Neural cell (in vitro differentiated cells): ENCODE measurements at regions not wholly inside any gene's neighbourhood (a gene's known extent, or its start where the extent isn't known, plus 50 kb on each side); places are given as distances from the start of the nearest gene placed in this dataset.
"Not testable (repeated sequence)": the region's sequence is repeated elsewhere in the genome, so short reads cannot be mapped to it uniquely, and the experiment has no call there.

Experiments used
- H2AFZ ChIP-seq: fragments of 200-600, 300-800 bp; sonication (generic), shearing (Covaris generic); 2 replicates; pipeline ENCODE4 v1.6.0; 2014; ENCODE audit warnings: low read depth, mild to moderate bottlenecking, antibody characterized with exemption, low read length, moderate library complexity
- H3F3A ChIP-seq: fragments of 200-600 bp; shearing (Covaris generic); 2 replicates; pipeline ENCODE4 v1.6.1; 2016; ENCODE audit warnings: mild to moderate bottlenecking, moderate library complexity, mixed read lengths, antibody characterized with exemption, low read length; ENCODE audit not compliant: insufficient read depth, poor library complexity, severe bottlenecking
- H3K27ac ChIP-seq: fragments of 200-600, 300-800 bp; sonication (generic), shearing (Covaris generic); 2 replicates; pipeline ENCODE4 v1.5.1; 2014; ENCODE audit warnings: mild to moderate bottlenecking, low read length, moderate library complexity
- H3K27me3 ChIP-seq: fragments of 300-800, 200-600 bp; sonication (generic), shearing (Covaris generic); 2 replicates; pipeline ENCODE4 v1.6.0; 2014; ENCODE audit warnings: mild to moderate bottlenecking, low read depth, low read length, moderate library complexity; ENCODE audit not compliant: insufficient read depth
- H3K36me3 ChIP-seq: fragments of 300-800, 200-600 bp; sonication (generic), shearing (Covaris generic); 2 replicates; pipeline ENCODE4 v1.5.1; 2014; ENCODE audit warnings: mild to moderate bottlenecking, antibody characterized with exemption, low read length, moderate library complexity; ENCODE audit not compliant: insufficient read depth
- H3K4me2 ChIP-seq: fragments of 300-800, 200-600 bp; sonication (generic), shearing (Covaris generic); 2 replicates; pipeline ENCODE4 v1.6.0; 2014; ENCODE audit warnings: mild to moderate bottlenecking, low read length
- H3K4me3 ChIP-seq: fragments of 300-800, 200-600 bp; sonication (generic), shearing (Covaris generic); 2 replicates; pipeline ENCODE4 v1.5.1; 2014; ENCODE audit warnings: mild to moderate bottlenecking, low read length, moderate library complexity
- H3K79me2 ChIP-seq: fragments of 200-600 bp; shearing (Covaris generic); replicated peaks from 2 replicates; pipeline ENCODE4 v1.6.0; 2014; ENCODE audit warnings: mild to moderate bottlenecking, low read length, moderate library complexity; ENCODE audit not compliant: insufficient read depth
- H3K9ac ChIP-seq: fragments of 300-800, 200-600 bp; sonication (generic), shearing (Covaris generic); 2 replicates; pipeline ENCODE4 v1.6.1; 2016; ENCODE audit warnings: mild to moderate bottlenecking, low read length, mixed read lengths
- H3K9me2 ChIP-seq: fragments of 200-600 bp; shearing (Covaris generic); 2 replicates; pipeline ENCODE4 v1.6.1; 2016; ENCODE audit warnings: mild to moderate bottlenecking, low read length, mixed read lengths; ENCODE audit not compliant: insufficient read depth
- H3K9me3 ChIP-seq: fragments of 200-600, 300-800 bp; sonication (generic), shearing (Covaris generic); 2 replicates; pipeline ENCODE4 v1.6.1; 2016; ENCODE audit warnings: mild to moderate bottlenecking, mixed run types, low read length, moderate library complexity, mixed read lengths
- H4K20me1 ChIP-seq: fragments of 200-600 bp; shearing (Covaris generic); 2 replicates; pipeline ENCODE4 v1.6.1; 2016; ENCODE audit warnings: mild to moderate bottlenecking, mixed run types; ENCODE audit not compliant: insufficient read depth
- EP300 ChIP-seq: fragments of 450-650 bp; conservative IDR thresholded peaks from 2 replicates; pipeline ENCODE4 v1.6.1; 2014; ENCODE audit warnings: antibody characterized with exemption, mild to moderate bottlenecking, moderate library complexity; ENCODE audit not compliant: poor library complexity, severe bottlenecking
- EZH2 ChIP-seq: fragments of 200-600, 300-800 bp; shearing (Covaris generic), sonication (generic); IDR thresholded peaks from 2 replicates; pipeline ENCODE4 v1.6.1; 2014; ENCODE audit warnings: antibody characterized with exemption, low read length, borderline replicate concordance, mild to moderate bottlenecking; ENCODE audit not compliant: insufficient read depth, poor library complexity, severe bottlenecking
- MXI1 ChIP-seq: fragments of 450-650 bp; conservative IDR thresholded peaks from 2 replicates; pipeline ENCODE4 v1.6.1; 2014; ENCODE audit warnings: antibody characterized with exemption, mild to moderate bottlenecking; ENCODE audit not compliant: poor library complexity, severe bottlenecking
- POLR2AphosphoS5 ChIP-seq: IDR thresholded peaks from 2 replicates; pipeline ENCODE4 v1.6.1; 2012
- RAD21 ChIP-seq: fragments of 450-650 bp; conservative IDR thresholded peaks from 2 replicates; pipeline ENCODE4 v1.6.1; 2014; ENCODE audit warnings: antibody characterized with exemption, mild to moderate bottlenecking, moderate library complexity
- REST ChIP-seq: IDR thresholded peaks from 2 replicates; pipeline ENCODE4 v1.6.1; 2012; ENCODE audit warnings: borderline replicate concordance
- SMC3 ChIP-seq: fragments of 450-650 bp; conservative IDR thresholded peaks from 2 replicates; pipeline ENCODE4 v1.6.1; 2014; ENCODE audit warnings: antibody characterized with exemption, mild to moderate bottlenecking, moderate library complexity; ENCODE audit not compliant: poor library complexity
- TAF1 ChIP-seq: IDR thresholded peaks from 2 replicates; pipeline ENCODE4 v1.6.1; 2012; ENCODE audit warnings: low read depth
- TF ChIP-seq, protein P1 (sequence below): fragments of 450-650 bp; IDR thresholded peaks from 2 replicates; pipeline ENCODE4 v1.5.1; 2014; ENCODE audit warnings: antibody characterized with exemption, mild to moderate bottlenecking, moderate library complexity; ENCODE audit not compliant: poor library complexity, severe bottlenecking

- H3K4me3 ChIP-seq, H3F3A ChIP-seq, H3K9ac ChIP-seq, H3K4me2 ChIP-seq, H3K9me3 ChIP-seq, H3K36me3 ChIP-seq, H3K27ac ChIP-seq, H3K9me2 ChIP-seq, H3K27me3 ChIP-seq, H2AFZ ChIP-seq, H4K20me1 ChIP-seq, H3K79me2 ChIP-seq: not testable (repeated sequence)
These were observed 393.3 kb upstream of the ONECUT1 start for GRCh38 chr15:53183449-53183848.

DNA sequence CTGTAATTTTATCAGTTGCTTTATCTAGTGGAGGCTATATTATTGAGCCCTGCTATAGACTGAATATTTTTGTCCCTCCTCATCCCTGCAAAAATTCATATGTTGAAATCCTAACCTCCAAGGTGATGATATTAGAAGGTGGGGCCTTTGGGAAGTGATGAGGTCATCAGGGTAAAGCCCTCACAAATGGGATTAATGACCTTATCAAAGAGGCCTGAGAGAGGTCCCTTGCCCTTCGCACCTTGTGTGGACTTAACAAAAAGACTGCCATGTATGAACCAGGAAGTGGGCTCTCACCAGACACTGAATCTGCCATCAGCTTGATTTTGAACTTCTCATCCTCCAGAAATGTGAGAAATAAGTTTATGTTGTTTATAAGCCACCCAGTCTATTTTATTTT lies 381.4 kb upstream of the ONECUT1 start:
- no peaks in the 10 kb centered on the region for H3K9me2 ChIP-seq
- no peak overlapping the region for H3K27ac ChIP-seq
- no peak overlapping the region for H3K4me2 ChIP-seq
- no peak overlapping the region for H2AFZ ChIP-seq
- H3K4me3 ChIP-seq = no peak overlapping the region
- no peaks in the 10 kb centered on the region for H4K20me1 ChIP-seq
- H3K79me2 ChIP-seq = no peaks in the 10 kb centered on the region
- H3K9me3 ChIP-seq = no peaks in the 10 kb centered on the region
- no peaks in the 10 kb centered on the region for H3K27me3 ChIP-seq
- no peaks in the 10 kb centered on the region for H3F3A ChIP-seq
- H3K9ac ChIP-seq = no peak overlapping the region
- no peaks in the 10 kb centered on the region for H3K36me3 ChIP-seq
- TF ChIP-seq POLR2AphosphoS5 (no peak), SMC3 (no peak), MXI1 (no peak), EZH2 (no peak), EP300 (no peak), REST (no peak), RAD21 (no peak), TAF1 (no peak)
- TF ChIP-seq, protein P1, sequence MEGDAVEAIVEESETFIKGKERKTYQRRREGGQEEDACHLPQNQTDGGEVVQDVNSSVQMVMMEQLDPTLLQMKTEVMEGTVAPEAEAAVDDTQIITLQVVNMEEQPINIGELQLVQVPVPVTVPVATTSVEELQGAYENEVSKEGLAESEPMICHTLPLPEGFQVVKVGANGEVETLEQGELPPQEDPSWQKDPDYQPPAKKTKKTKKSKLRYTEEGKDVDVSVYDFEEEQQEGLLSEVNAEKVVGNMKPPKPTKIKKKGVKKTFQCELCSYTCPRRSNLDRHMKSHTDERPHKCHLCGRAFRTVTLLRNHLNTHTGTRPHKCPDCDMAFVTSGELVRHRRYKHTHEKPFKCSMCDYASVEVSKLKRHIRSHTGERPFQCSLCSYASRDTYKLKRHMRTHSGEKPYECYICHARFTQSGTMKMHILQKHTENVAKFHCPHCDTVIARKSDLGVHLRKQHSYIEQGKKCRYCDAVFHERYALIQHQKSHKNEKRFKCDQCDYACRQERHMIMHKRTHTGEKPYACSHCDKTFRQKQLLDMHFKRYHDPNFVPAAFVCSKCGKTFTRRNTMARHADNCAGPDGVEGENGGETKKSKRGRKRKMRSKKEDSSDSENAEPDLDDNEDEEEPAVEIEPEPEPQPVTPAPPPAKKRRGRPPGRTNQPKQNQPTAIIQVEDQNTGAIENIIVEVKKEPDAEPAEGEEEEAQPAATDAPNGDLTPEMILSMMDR = no peak

- H4K20me1 ChIP-seq = no peaks in the 10 kb centered on the region
- no peaks in the 10 kb centered on the region for H3K9me3 ChIP-seq
- H3K4me2 ChIP-seq = no peak overlapping the region
- no peaks in the 10 kb centered on the region for H3K36me3 ChIP-seq
- H3K9me2 ChIP-seq = no peaks in the 10 kb centered on the region
- no peak overlapping the region for H3K9ac ChIP-seq
- H3K27ac ChIP-seq = no peak overlapping the region
- TF ChIP-seq EP300 (no peak), EZH2 (no peak), MXI1 (no peak)
- TF ChIP-seq, protein P1 = no peak
- no peaks in the 10 kb centered on the region for H3F3A ChIP-seq
- H2AFZ ChIP-seq = no peak overlapping the region
- H3K27me3 ChIP-seq = no peaks in the 10 kb centered on the region
- no peaks in the 10 kb centered on the region for H3K79me2 ChIP-seq
- no peak overlapping the region for H3K4me3 ChIP-seq
These were observed 376.6 kb upstream of the ONECUT1 start for GRCh38 chr15:53166684-53167201.
